WTC11 (cell line): ENCODE measurements at regions not wholly inside any gene's neighbourhood (a gene's known extent, or its start where the extent isn't known, plus 50 kb on each side); places are given as distances from the start of the nearest gene placed in this dataset.

Experiments used
- CBFB ChIP-seq: sonication (generic); formaldehyde crosslinking; IDR thresholded peaks from 2 replicates; pipeline ENCODE4 v1.8.1; 2022; ENCODE audit warnings: mild to moderate bottlenecking, low read depth, missing genetic modification reagents
- CTCF ChIP-seq: fragments of 200-600 bp; IDR thresholded peaks from 2 replicates; pipeline ENCODE4 v1.8.0; 2022; ENCODE audit warnings: antibody characterized with exemption
- E2F4 ChIP-seq: sonication (generic); formaldehyde crosslinking; IDR thresholded peaks from 2 replicates; pipeline ENCODE4 v1.8.1; 2022; ENCODE audit warnings: low read depth, mild to moderate bottlenecking, moderate library complexity, missing genetic modification reagents, borderline replicate concordance
- ETV6 ChIP-seq: sonication (generic); formaldehyde crosslinking; IDR thresholded peaks from 2 replicates; pipeline ENCODE4 v1.8.1; 2022; ENCODE audit warnings: mild to moderate bottlenecking, missing genetic modification reagents
- FOXJ3 ChIP-seq: sonication (generic); formaldehyde crosslinking; IDR thresholded peaks from 2 replicates; pipeline ENCODE4 v1.9.0; 2021; ENCODE audit warnings: missing genetic modification reagents, mild to moderate bottlenecking, borderline replicate concordance
- JAZF1 ChIP-seq: fragments of 250-450 bp; sonication (Bioruptor Pico); IDR thresholded peaks from 2 replicates; pipeline ENCODE4 v1.9.0; 2021; ENCODE audit warnings: moderate library complexity, mild to moderate bottlenecking, inconsistent platforms
- MAX ChIP-seq: sonication (generic); formaldehyde crosslinking; IDR thresholded peaks from 2 replicates; pipeline ENCODE4 v1.8.0; 2022; ENCODE audit warnings: mild to moderate bottlenecking, missing genetic modification reagents
- NFYB ChIP-seq: sonication (generic); formaldehyde crosslinking; conservative IDR thresholded peaks from 2 replicates; pipeline ENCODE4 v1.8.0; 2022; ENCODE audit warnings: low read depth, missing genetic modification reagents
- PRDM15 ChIP-seq: sonication (generic); formaldehyde crosslinking; IDR thresholded peaks from 2 replicates; pipeline ENCODE4 v1.8.0; 2022; ENCODE audit warnings: missing genetic modification reagents
- SMAD4 ChIP-seq: sonication (generic); formaldehyde crosslinking; IDR thresholded peaks from 2 replicates; pipeline ENCODE4 v1.8.0; 2022; ENCODE audit warnings: mild to moderate bottlenecking, missing genetic modification reagents
- TEAD4 ChIP-seq: sonication (generic); formaldehyde crosslinking; IDR thresholded peaks from 2 replicates; pipeline ENCODE4 v1.8.0; 2022; ENCODE audit warnings: mild to moderate bottlenecking, missing genetic modification reagents
- USF2 ChIP-seq: sonication (generic); formaldehyde crosslinking; IDR thresholded peaks from 2 replicates; pipeline ENCODE4 v1.8.1; 2023; ENCODE audit warnings: mild to moderate bottlenecking, missing genetic modification reagents, moderate library complexity
- ZNF423 ChIP-seq: fragments of 250-450 bp; sonication (Bioruptor Pico); IDR thresholded peaks from 2 replicates; pipeline ENCODE4 v2.1.2; 2022; ENCODE audit warnings: mild to moderate bottlenecking, moderate library complexity
- ZNF512 ChIP-seq: sonication (generic); formaldehyde crosslinking; IDR thresholded peaks from 2 replicates; pipeline ENCODE4 v1.8.1; 2022; ENCODE audit warnings: missing genetic modification reagents, borderline replicate concordance

- no peak for TF ChIP-seq CTCF
- TF ChIP-seq ZNF423 = no peak
- TF ChIP-seq SMAD4 = no peak
- TF ChIP-seq MAX (CRISPR knock-in tag) = no peak
- TF ChIP-seq FOXJ3 (CRISPR knock-in tag) = no peak
- TF ChIP-seq JAZF1 (CRISPR knock-in tag) = no peak
- no peak for TF ChIP-seq CBFB
- TF ChIP-seq ETV6 = no peak
- no peak for TF ChIP-seq USF2 (CRISPR knock-in tag)
- no peak for TF ChIP-seq E2F4
- no peak for TF ChIP-seq TEAD4 (CRISPR knock-in tag)
- TF ChIP-seq NFYB = no peak
- no peak for TF ChIP-seq PRDM15 (CRISPR knock-in tag)
- TF ChIP-seq ZNF512 (CRISPR knock-in tag) = no peak
These were observed 598.2 kb downstream of the MATN1 start for GRCh38 chr1:30125021-30125820.
